GM21528 (cell line): ENCODE measurements at regions not wholly inside any gene's neighbourhood (a gene's known extent, or its start where the extent isn't known, plus 50 kb on each side); places are given as distances from the start of the nearest gene placed in this dataset.

Source experiments
- ATAC-seq: cut with Tn5 transposase; IDR thresholded peaks from one replicate; pipeline ENCODE4 v1.9.1; 2021; ENCODE audit warnings: mild to moderate bottlenecking, moderate library complexity; ENCODE audit not compliant: unreplicated experiment, low FRiP score

DNA sequence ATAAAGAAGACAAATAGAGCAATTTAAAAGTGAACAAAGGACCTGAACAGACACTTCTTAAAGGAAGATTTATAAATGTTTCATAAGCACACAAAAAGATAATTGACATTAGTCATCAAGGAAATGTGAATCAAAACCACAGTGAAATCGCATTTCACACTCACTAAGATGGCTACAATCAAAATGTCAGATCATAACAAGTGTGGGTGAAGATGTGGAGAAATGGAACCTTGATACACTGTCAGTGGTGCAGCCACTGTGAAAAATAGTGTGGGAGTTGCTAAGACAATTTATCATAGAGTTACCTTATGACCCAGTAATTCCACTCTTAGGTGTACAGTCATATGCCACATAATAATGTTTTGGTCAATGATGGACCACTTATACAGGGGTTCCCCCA, 54.5 kb upstream of the HTR4 start:
- no peak for ATAC-seq

DNA sequence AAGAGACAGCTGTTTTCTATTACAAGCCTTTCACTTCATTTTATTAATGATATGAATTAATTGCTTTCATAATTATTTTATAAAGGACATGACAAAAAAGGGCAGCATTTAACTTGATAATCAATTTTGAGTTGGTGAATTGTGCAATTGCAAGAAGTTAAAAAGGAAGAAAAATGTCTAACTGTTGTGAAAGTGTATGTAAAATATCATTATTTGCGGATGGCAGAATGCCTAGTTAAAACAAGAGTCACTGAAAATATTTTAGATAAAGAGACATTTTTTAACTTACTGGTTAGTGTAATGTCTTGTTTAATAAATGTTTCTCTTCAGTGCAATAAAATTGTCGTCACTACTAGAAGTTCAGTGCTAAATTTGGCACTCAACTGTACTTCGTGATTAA, 57.6 kb upstream of the HTR4 start:
- no peak for ATAC-seq

DNA sequence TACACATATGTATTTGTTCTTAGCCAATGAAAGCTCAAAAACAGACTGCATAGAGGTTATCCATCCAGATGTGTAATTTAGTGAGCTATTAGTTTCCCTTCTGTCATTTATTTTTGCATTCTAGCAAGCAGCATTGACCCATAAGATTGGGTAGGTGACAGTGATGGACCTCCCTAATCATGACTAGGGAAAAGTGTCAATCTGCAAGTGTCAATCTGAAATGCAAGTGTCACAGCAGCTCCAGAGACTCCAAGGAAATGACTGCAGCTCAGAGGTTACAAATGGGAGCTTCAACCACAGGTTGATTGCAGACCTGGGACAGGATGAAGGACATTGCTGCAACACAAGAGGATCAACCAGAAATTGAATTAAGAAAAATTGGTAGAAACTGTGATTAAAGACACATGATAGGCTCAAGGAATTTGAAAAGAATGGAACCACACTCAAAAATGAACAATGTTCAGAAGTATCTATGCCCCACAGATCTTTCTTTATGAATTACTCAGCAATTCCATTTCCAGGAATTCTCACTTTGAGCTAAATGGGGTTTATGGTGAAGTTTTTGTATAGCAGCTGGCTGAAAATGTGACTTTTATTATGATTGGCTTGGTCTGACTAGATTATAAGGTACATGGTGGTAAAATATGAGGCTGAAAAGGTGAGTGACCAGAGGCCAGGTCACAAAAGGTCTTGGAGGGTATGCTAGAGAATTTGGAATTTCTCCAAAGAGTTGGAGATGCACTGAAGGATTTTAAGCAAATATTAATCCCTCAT, 59.6 kb upstream of the HTR4 start:
- ATAC-seq, result no peak

DNA sequence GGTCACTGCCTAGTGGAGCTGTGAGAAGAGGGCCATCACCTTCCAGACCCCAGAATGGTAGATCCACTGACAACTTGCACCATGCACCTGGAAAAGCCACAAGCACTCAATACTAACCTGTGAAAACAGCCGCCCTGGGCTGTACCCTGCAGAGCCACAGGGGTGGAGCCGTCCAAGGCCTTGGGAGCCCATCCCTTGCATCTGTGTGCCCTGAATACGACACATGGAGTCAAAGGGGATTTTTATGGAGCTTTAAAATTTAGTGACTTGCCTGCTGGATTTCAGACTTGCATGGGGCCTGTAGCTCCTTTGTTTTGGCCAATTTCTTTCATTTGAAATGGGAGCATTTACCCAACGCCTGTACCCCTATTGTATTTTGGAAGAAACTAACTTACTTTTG, 62.4 kb upstream of the HTR4 start:
- ATAC-seq, result no peak

DNA sequence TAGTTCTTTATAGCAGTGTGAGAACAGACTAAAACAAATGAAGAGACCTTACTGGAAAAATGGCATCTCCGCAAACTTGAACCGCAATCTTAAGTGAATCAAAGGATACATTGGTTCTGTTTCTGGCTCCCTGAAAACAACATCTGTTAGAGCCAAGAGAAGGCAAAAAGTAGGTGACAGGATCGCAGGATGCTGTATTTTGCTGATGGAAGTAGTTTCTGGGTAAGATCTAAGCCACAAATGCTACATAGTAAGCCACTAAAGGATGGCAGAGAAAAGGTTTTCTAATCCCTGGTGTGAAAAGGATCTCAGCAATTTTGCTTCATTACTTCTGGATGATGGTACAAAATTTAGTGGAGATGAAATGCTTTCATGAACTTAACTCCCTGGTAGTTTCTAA, 63.3 kb upstream of the HTR4 start:
- no peak for ATAC-seq

DNA sequence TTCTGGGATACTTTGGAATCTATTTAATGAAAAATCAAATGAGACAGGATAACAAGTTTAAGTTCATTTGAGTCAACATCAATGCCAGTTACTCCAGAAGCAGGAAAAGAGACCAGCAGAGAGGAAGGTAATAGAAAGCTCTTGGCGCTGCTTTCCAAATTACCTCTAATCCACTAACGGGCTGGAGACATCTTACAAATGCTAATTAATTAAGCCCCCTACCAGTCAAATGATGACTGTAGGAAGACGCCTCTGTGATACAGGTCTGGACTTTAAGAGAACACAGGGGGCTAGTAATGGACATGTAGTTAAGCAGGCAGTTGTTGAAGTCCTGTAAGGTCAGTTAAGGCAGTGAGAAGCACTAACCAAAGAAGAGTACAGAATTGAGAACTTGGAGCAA, 65.3 kb upstream of the HTR4 start:
- ATAC-seq, result no peak

DNA sequence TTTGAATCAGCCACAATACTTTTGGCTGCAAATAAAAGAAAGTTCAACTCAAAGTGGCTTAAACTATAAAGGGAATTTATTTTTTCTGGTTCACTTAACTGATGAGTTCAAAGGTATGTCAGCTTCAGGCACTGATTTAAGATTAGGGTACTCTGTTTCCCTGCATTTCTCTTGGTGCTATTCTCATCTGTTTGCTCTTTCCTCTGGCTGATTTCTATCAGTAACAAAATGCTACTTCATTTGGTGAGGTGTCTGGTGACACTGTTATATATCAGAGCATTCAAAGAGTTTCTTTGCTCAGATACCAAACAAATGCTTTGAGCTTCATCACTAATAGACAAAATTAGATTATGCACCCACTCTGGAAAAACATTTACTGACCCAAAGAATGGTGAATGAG, 65.9 kb upstream of the HTR4 start:
- no peak for ATAC-seq

DNA sequence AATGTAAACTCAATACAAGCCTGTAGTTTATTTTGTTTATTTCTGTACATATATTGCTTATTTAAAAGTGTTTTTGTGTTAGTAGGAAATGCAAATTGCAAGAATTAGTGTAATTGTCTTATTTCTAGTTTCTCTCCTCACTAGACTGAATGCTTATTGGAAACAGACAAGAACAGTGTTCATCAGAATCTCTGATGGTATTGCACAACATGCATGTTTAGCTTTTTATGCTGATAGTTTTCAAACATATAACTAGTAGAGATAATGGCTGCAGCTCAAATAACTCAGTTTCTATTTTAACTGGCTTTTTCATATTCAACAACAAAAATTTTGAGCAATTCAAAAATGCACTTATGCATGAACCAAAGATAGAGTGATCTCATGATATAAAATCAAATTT, 68.8 kb upstream of the HTR4 start:
- ATAC-seq, result no peak

DNA sequence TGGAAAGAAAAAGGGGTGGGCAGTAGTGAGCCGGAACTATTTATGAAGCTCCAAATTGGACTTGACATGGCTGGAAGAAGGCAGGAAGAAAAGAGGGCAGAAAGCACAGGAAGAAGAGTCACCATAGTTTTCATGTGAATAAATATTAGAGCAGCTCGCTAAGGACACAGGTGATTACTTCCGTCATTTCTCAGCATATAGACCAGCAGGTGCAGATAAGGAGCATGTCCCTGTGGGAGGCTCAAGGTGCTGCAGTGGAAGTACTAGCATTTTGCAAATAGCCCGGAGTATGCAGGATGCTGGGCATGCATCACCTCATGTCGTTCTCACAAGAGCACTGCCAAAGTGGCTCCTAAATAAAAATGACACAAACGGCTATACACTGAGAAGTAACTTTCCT, 71.3 kb upstream of the HTR4 start:
- ATAC-seq, result no peak

DNA sequence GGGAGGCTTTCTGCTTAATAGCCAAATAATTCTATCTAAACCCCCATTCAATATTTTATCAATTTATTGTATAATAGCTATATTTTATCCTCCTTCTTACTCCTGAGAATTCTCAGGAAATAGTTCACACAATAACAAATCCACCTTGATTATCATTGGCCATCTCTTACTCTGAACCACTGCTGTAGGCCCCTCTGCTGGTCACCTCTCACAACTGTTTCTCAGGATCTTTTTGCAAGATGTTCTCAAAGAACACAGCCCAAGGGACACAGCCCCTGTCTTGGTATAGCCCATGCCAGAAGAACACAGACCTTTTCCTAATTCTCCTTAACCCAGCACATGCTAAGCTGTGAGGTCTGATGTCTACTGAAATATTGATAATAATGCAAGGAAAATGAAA, 74.9 kb upstream of the HTR4 start:
- ATAC-seq, result no peak

DNA sequence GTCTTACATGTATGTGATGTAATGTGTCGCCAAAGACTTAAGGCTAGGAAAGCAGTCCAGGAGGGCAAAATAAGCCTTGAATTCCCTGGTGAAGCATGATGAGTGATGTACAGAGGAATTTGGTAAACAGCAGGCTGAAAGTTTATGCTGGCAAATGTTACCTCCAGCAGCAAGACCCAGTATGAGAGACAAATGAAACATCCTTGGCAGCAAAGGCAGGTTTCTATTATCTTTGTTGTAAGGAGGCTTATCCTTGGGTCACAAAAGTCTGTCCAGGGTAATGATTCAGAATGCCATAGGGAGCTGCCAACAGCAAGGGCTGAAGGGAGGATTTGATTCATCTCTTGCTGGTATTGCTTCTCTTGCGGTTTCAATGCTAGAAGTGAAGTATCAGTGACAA, 75.9 kb upstream of the HTR4 start:
- no peak for ATAC-seq

DNA sequence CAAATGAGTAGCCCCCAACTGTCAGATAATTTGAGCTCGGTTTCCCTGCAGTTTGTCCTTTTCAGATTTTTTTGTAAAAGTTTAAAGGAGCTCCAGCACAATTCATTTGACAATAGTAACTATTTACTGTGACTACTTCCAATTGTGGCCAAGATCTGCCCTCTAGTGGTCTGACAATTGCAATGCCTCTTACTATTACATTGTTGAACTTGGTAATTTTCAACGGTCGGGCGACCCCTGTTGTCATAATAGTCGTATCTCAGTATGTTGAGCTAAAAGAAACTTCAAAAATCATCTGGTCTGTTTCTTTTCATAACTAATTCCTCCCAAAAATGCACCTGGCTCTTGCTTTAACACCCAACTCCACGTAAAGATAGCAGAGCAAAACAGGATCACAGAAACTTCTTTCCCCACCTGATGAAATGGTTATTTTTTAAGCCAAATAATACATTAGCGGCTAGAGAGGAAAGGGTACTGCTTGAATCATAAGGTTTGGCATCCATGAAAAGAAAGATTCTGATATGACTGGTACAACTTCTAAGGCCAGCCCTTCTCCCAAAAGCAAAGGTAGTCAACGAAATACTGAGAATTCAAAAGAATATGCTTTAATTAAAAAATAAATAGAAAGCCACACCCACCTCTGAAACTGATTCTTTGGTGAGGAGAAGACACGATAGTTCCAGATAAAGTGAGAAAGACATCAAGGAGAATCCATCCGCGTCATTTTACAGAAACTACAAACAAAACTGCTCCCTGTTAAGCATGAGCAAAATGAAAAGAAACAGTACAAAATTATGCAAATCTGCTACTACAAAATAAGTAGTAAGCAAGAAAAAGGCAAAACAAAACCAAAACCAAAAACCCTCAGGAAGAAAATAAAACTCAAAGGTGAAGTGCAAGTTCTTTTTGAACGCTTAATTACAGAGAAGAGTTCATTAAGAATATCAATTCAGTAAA, 76.9 kb upstream of the HTR4 start:
- ATAC-seq, result peak; percentile 95

DNA sequence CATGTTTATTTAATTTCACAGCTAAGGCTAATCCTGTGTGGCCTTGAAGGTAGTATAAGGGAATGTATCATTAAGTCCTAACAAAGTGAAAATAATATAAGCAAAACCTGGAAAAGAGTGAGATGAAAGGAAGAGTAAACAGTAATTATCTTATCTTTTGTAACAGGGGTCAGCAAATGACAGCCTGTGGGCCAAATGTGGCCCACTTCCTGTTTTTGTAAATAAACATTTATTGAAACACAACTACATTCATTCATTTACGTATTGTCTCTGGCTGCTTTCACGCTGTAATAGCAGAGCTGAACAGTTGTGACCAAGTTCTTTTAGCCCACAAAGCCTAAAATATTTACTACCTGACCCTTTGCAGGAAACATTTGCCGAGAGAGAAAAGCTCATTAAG, 78.4 kb upstream of the HTR4 start:
- ATAC-seq, result no peak

DNA sequence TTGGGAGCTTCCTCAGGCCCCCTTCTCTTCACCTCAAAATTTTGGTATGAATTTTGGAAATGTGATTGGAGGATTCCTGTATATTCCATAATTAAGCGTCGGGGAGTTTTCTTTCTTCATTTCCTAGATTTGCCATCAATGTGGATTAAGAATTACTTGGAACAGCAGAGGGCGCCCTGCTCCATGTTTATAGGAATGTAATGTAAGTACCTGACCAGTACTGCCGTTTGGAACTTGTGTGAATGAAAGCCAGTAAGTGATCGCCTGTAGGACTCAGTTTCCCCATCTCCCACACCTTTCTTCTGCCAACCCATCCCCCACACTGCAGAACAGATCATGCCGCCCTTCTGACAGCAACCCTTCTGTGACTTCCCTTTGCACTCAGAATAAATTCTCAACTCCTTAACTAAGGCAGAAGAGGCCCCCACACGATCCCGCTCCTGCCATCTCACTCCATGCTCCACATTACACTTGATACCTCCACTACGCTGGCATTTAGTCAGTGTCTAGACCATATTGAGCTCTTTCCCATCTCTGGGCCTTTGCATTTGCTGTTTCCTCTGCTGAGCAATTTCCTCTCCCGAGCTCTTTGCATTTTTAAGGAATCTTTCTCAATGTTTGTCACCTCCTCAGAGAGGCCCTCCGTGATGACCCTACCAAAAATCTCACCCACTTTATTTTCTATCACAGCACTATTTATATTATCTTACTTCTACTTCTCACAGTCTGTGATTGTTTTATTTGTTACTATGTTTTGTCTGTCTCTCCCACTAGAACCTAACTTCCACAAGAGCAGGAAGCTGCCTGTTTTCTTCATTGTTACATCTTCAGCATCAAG, 79.5 kb upstream of the HTR4 start:
- no peak for ATAC-seq

DNA sequence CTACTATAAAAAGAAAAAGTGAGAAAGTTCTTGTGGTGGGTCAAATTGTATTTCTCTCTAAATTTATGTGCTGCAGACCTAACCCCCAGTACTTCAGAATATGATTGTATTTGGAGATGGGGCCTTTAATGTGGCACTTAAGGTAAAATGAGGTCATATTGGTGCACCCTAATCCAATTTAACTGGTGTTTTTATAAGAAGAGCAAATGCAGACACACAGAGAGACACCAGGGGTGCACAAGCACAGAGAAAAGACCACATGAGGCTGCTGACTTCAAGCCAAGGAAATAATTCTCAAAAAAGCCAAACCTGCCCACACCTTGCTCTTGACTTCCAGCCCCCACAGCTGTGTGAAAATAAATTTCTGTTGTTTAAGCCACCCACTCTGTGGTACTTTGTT, 80.2 kb upstream of the HTR4 start:
- no peak for ATAC-seq

DNA sequence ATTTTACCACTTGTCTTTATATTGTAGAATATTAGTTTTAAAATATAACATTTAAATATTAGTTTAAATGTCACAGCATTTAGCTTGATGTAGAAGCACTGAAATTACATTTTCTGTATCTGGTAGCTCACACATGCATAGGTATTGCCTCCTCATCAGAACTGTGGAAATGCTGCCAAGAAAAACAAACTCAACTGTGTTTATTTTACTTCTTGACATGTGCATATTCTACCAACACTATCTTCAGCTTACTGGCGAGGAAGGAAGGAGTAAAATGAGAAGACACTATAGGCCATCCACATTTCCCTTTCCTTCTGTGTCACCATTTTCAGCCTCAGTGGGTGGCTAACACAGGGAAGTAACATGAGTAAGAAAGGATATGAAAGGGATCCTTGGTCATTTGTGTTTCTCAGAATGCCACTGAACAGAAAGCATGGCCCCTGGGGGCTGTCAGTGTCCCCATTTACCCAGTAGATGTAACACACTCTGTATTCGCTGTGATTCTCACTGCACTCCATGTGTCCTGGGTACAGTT, 81.0 kb upstream of the HTR4 start:
- ATAC-seq, result no peak

DNA sequence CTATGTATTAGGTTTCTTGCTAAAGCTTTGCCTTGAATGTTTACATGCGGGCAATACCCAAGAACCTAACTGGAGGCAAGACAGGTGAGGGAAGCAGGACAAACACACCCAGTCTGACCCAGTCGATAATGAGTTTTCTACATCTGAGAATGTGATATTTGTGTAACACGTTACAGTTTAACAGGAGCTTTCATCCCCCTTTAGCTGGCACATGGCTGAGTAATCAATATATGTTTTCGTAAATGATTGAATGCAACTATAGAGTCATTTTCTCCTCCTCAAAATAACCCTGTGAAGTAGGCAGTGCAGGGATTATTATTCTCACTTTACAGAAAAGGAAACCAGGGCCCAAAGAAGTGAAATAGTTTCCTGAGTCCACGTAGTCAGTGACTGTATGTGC, 84.7 kb upstream of the HTR4 start:
- no peak for ATAC-seq

DNA sequence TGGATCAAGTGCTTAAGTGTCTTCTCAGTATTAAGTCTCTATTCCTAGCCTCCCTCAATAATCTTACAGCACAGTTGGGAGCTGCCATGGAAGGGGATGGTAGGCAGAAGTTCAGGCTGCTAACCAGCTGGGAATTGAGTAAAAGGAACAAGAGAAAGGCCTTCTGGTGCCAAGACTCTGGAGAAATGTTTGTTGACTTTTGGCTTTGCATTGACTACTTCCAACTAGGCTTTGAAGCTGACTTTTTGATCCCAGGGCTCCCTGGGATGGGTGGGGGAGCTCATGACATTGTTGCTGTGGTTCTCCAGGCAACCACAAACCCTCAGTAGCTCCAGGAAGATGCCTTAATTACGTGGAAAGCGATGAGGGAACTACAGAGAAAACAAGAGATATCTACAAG, 85.2 kb upstream of the HTR4 start:
- no peak for ATAC-seq

DNA sequence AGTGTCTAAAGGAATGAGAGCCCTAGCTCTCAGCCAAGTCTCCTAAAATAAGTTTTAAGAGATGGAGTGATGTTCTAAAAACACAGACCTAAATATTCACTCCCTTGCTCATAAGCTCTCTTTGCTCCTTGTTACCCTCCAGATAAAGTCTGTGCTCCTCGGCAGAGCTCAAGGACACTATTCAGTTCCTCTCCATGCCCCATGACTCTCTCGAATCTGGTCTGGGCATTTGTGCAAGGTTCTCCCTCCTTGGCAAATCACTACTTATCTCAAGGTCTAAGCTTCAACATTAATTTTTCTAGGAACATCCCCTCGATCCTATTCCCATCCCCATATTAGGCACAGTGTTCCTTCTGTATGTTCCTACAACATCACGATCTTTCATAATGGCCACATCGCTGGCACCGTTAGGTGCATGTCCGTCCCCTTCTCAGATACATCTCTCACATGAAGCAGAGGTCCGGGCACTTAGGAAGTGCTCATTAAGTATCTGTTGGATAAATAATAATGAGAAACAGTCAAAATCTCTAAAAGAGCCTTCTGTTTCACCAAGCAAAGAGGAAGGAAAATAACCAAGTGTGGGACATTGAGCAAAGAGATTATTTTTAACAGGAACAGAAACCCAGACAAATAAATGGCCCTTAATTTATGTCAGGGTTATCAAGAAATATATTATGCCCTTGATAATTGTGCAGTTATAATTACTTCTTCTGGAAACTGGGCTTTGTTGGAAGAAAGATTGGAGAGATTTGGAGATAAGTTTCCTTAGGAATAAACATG, 85.9 kb upstream of the HTR4 start:
- no peak for ATAC-seq
